Activated CD8-positive, alpha-beta memory T cell treated with anti-CD3 and anti-CD28 coated beads, Interleukin-2, amount 50 U/mL, for 4 hours (primary cell): ENCODE measurements at regions not wholly inside any gene's neighbourhood (a gene's known extent, or its start where the extent isn't known, plus 50 kb on each side); places are given as distances from the start of the nearest gene placed in this dataset.
"Not testable (repeated sequence)": the region's sequence is repeated elsewhere in the genome, so short reads cannot be mapped to it uniquely, and the experiment has no call there.

Experiments
- DNase-seq: peaks from one replicate; pipeline ENCODE4 v3.0.0-alpha.2; 2020

- DNase-seq: no peak
These were observed 211.5 kb upstream of the P2RY1 start for GRCh38 chr3:152623286-152623911.

- DNase-seq: no peak
These were observed 208.7 kb upstream of the P2RY1 start for GRCh38 chr3:152626226-152626625.

DNA sequence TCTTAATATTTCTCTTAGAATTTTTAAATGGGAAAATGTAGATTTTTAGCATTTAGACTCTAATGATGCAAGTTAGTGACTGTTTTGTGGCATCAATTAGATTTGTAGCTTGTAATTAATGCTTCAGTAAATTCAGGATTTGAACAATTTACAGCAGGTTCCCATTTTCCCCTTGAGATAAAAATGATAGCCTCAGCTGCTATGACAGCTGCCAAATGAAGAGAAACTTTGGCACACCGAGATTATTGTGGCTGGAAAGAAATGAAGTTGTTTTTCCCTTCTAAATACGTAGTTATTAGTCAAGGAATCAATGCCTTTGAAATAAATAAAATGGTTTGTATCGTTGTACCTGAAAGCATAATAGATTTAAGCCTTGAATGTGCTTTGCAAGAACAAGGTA lies 206.4 kb upstream of the P2RY1 start:
- DNase-seq: no peak

DNA sequence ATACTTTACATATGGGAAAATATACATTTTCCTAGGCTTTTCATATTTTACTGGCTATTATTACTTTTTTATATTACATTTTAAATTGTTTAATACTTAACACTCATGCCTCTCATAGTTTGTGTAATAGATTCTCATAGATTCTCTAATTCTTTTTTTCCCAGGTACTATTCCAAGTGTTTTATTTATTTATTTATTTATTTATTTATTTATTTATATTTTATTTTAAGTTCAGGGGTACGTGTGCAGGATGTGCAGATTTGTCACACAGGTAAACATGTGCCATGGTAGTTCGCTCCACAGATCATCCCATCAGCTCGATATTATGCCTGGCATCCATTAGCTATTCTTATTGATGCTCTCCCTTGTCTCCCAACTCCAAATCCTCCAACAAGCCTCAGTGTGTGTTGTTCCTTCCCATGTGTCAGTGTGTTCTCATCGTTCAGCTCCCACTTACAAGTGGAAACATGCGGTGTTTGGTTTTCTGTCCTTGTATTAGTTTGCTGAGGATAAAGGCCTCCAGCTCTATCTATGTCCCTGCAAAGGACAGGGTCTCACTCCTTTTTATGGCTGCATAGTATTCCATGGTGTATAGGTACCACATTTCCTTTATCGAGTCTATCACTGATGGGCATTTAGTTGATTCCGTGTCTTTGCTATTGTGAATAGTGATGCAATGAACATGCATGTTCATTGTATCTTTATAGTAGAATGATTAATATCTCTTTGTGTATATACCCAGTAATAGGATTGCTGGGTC lies 205.4 kb upstream of the P2RY1 start:
- no peak for DNase-seq

DNA sequence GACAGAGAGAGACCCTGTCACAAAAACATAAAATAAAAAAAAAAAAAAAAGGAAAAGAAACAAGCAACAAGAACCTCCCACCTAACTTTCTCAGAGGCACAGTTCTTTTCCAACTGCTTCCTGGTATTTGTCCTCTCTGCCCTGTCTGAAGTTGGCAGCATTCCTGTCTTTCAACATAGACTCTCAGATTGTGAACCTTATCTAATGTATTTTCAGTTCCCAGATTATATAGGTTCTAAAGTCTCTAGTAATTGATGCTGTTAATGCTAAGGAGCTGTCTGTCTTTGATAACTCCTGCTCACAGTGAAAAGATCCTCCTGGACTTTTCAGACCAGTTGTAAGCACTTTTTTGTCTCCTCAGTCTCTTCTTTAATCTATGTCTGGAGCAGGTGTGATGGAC lies 199.5 kb upstream of the P2RY1 start:
- no peak for DNase-seq

- DNase-seq: no peak
These were observed 198.3 kb upstream of the P2RY1 start for GRCh38 chr3:152636651-152637050.

DNA sequence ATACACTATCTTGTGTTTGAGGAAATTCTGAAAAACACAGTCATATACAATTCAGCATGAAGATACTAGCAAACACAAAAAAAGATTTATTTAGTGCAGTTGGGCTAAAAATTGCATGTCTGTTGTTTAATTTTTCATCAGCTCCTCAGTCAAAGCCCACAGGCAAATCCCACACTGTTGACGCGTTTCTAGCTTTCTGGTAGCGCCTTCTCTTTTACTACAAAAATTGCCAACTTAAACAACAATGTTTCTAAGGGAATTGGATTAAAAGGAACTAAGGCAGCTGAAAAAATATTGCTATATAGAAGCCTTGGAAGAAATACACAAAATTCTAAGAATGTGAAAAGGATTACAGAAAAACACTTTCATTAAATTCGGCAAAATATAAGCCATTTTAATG lies 196.7 kb upstream of the P2RY1 start:
- no peak for DNase-seq

DNA sequence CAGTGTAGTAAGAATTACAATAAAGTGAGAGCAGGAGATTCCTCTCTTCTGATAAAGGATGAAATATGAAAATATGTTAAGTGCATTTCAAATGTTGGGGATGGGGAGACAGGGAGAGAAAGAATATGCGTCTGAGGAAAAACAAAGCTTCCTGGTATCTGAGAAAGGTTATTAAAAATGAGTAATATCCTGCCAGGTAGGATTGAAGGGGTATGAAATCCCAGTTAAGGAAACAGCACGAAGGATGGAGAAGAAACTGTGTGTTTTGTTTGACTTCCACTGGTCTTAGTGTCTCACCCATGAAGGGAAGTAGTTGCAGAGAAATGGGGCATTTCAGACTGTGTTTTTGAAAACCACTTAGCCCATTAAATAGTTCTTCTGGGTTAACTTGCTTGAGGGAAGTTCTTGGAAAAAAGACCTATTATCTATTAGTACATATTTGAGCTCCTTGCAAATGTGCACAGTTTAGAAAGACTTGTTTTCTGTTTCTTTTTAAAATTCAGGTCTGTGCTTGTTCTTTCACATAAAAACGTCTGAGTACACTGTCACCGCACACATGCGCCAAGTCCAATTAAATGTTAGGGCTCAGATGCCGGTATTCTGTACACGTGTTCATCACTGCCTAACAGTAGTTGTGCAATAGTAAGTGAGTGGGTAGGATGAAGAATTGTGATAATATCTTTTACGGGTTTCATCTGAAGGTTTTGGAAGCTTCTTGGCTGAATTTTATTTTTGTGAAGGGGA lies 196.1 kb upstream of the P2RY1 start:
- no peak for DNase-seq

- no peak for DNase-seq
These were observed 193.7 kb upstream of the P2RY1 start for GRCh38 chr3:152641198-152641597.

DNA sequence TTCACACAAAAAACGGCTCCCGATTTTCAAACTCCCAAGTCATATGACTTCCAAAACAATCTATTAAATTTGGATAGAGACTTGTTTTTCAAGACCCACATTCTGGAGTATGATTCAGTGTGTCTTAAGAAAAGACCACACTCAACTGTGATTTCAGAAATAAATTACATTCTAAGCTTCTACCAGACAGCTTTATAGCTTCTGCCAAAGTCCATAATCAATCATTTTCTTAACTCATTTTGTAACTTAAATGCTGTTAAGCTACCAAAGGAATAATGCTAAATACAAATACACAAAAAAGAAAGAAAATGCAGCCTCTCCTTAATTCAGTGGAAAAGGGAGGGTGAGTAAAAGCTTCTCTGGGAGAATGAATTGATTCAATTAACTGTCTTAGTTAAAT lies 192.3 kb upstream of the P2RY1 start:
- no peak for DNase-seq

GRCh38 chr3:152644478-152644877 lies 190.5 kb upstream of the P2RY1 start:
- no peak for DNase-seq

GRCh38 chr3:152646004-152646403 lies 188.9 kb upstream of the P2RY1 start:
- DNase-seq: no peak

DNA sequence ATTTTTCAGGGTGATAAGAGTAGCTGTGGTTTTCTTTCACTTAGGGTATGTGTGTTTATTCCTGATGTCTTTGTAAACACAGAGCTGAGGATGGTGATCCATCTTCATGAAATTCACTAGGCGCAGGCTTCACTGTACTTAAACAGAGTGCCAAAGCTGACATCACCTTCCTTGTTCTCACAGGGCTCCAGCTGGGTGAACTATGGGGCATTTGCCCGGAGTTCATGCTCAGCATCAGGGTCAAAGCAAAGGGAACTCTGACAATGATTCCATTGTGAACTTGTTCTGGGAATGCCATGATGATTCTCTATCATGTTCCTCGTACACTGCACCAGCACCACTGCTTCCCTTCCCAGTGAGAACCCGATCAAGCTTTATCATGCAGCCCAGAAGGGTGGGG lies 184.8 kb upstream of the P2RY1 start:
- no peak for DNase-seq

DNA sequence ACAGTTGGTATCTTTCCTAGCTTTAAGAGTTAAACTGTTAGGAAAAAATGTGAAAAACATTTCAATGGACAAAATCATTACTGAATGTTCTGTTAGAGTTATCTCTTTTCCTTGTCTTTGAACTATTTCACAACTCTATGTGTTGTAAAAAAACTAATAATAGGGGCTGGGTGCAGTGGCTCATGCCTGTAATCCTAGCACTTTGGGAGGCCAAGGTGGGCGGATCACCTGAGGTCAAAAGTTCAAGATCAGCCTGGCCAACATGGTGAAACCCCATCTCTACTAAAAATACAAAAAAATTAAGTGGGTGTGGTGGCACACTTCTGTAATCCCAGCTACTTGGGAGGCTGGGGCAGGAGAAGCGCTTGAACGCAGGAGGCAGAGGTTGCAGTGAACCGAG lies 184.0 kb upstream of the P2RY1 start:
- DNase-seq: not testable (repeated sequence)

DNA sequence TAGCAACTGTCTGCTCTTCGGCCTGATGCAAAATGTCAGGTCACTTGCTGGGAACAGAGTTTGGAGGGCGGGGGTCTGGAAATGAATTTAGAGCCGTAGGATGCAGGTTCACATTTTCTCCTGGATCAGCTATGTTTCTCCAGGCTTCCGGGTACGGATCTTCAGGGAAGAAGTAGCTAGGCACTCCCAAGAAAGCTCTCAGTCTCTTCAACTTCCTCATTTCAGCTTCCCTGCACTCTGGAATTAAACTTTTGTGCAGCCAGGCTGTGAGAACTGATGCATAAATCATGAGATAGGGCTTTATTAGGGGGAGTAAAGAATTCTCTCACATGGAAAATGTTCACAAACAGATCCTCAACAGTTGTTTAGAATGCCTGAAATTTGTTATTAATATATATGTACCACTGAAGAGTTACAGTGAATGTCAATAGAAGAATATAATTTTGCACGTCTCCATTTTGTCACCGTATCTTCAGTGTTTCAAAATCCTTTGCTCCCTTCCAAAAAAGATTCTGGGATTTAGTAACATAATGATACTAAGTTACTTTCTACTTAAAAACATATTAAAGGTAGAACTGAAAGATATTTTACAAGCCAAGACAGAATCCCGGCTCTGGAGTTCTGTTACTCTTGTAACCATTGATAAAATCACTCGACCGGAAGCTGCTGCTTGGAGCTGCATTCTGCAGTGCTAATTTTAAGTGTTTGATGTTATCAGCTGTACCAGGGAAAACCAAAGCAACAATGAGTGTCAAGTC lies 178.5 kb upstream of the P2RY1 start:
- DNase-seq: no peak

DNA sequence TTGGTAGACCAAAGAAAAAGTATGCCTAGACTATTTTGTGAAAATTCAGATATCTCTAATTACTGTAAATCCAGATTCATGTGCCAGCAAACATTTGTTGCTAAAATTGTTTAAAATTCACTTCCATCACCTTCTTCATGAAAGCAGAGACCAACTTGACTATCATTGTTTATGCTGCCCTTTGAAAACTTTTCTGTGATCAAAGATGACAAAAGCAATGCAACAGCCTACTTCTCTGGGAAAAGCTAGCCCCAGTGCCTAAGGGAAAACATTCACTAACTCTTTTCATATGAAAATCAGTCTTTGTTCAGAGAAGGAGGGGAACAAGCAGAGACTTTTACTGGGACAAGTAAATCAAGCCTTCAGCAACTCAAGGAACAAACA lies 178.0 kb upstream of the P2RY1 start:
- DNase-seq: no peak

- no peak for DNase-seq
These were observed 175.8 kb upstream of the P2RY1 start for GRCh38 chr3:152658977-152659720.

- DNase-seq: no peak
These were observed 172.8 kb upstream of the P2RY1 start for GRCh38 chr3:152662157-152662556.

DNA sequence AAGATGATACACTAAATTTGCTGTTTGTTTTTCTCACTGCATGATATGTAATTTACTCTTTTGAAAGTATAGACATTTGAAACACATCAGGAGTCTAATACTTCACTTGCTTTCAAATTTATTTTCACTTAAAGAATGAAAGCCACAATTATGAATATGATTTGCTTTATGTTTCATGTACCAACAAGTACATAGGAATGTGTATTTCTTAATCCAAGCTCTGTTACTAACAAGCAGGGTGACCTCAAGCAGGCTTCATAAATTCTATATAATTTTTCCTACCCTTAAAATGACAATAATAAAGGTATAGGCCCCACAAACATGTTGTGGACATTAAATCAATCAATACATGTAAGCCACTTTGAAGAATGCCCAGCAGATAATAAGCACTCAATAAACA lies 170.2 kb upstream of the P2RY1 start:
- no peak for DNase-seq

GRCh38 chr3:152667267-152667666 lies 167.7 kb upstream of the P2RY1 start:
- no peak for DNase-seq

- no peak for DNase-seq
These were observed 165.4 kb upstream of the P2RY1 start for GRCh38 chr3:152669560-152669959.

DNA sequence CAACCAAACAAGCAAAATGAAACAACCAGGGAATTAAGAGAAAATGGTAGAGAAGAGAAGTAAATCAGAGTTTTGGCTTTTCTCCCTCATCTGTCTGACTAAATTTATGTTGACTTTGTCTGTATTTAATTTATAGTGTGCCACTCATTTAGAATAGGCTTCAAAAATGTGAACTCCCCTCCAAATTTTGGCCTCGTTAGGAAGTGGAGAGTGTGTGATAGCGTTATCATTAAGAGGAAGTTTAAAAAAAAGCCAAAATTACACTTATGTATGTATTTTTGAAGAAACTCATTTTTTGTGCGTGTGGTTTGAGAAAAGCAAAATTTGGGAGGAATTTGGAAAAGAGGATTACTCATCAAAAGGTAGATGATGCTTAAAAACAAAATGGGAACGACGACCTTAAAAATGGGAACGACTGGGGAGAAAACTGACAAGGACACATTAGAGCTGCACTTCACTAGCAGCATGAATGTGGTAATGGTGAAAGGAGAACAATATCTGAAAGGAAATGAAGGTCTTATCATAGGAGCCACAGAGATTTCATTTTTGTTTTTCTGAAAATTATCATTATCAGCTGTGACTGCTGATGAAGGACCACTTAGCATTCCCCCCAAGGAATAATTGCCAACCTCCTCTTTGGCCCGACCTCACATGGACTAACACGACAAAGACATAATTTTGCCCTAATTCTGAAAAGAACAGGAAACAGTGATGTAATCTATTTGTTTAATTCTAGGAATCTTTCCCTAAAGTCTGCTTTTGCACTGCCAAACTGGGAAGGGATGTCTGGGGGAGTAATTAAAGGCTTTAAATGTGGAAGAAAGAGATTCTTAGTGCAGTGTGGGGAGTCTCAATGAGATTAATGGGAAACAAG lies 163.2 kb upstream of the P2RY1 start:
- no peak for DNase-seq
